ENCODE measurements at regions not wholly inside any gene's neighbourhood (a gene's known extent, or its start where the extent isn't known, plus 50 kb on each side); places are given as distances from the start of the nearest gene placed in this dataset.

DNA sequence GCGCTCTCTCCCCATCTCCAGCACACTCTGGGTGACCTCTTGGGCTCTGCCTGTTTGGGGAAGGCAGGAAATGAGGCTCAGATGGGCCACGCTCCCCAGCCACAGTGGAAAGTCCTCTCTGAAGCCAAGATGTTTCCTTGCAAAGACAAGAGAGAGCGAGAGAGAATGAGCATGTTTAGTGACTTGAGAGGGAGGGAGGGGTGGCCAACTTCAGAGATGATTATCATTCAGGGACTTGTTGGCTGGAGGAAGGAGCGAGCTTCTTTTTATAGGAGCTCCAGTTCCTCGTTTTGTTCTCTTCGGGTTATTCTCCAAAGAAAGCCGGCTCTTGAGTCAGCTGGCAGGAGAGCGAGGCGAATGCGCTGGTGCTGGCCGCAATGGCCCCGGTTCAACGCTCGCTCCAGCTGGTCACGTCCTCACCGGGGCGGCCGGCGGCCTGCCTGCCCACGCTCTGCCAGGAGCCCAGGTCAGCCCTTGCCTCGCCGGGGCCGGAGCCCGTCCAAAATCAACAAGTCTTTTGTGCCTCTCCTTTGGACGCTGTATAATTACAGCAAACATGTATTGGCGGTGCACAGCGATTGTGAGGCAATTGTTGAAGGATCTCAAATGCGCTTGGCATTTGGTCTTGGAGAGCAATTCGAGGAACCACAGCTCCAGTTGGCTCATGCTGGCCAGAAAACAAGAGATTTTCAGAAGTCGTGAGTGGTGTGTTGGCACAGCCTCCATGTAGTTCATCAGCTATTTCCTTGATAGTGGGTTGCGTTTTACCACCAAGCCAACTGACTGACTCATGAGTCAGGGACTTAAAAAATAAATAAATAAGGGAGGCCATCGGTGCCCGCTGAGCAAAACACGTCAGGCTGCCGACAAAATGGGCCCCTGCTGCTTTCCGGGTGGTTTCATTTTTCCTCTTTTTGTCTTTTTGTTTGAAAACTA lies 288.6 kb downstream of the UACA start:
- intact Hi-C loops (cut with DNase I; ENCODE audit: low total_unique reads): loop anchor here (10.0 kb wide), 1 partner anchor 730 kb away; no protein-coding TSS in a partner anchor
- no peak overlapping the region for H3K4me3 ChIP-seq (ENCODE audit: low read depth, poor library complexity, severe bottlenecking)
- TF ChIP-seq POLR2A (IDR thresholded peaks at IDR 0.05): no peak
- TF ChIP-seq, protein P1, sequence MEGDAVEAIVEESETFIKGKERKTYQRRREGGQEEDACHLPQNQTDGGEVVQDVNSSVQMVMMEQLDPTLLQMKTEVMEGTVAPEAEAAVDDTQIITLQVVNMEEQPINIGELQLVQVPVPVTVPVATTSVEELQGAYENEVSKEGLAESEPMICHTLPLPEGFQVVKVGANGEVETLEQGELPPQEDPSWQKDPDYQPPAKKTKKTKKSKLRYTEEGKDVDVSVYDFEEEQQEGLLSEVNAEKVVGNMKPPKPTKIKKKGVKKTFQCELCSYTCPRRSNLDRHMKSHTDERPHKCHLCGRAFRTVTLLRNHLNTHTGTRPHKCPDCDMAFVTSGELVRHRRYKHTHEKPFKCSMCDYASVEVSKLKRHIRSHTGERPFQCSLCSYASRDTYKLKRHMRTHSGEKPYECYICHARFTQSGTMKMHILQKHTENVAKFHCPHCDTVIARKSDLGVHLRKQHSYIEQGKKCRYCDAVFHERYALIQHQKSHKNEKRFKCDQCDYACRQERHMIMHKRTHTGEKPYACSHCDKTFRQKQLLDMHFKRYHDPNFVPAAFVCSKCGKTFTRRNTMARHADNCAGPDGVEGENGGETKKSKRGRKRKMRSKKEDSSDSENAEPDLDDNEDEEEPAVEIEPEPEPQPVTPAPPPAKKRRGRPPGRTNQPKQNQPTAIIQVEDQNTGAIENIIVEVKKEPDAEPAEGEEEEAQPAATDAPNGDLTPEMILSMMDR (IDR thresholded peaks at IDR 0.05): no peak
- DNase-seq (ENCODE audit: low spot score in 2 of 2): peak; percentile 54 to 90
- 7 to 32% methylated on average over 35 to 36 of the region's 36 CpGs for WGBS, 2 donors

DNA sequence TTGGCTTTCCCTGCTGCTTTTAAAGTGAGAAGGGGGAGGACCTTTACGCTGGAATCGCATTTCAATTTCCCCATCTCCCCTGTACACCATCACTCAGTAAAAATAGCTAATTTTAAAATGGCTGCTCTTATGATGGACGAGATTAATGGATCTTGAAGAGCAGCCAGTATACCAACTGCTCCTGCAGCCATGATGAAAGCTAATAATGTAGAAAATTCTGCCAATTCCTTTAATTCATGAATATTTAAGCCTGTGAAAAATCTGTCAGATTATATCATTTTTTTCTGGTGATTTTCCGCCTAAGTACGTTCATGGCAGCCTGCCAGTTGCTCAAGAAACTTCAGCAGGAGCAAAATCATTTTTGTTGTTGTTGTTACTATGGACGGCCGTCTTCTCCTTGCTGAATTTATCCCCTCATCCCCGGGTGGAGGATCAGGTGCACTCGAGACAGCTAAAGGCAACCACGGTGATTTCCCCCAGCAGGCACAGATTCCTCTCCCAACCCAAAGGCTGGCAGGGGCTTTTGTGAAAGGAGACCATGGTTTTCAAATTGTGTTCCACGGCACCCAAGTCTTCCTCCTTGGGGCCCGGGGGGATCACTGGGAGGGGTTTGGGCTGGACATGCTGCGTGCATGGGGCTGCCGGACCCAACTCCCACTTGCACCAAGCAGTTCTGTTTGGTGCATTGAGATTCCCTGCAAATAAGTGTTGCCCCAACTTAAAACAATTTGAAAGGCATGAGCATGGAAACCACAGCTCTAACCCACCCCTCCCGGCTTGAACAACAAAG lies 289.6 kb downstream of the UACA start:
- WGBS, 2 donors: 43% methylated on average over 15 of the region's 15 CpGs
- no peak overlapping the region for H3K4me3 ChIP-seq (ENCODE audit: low read depth, poor library complexity, severe bottlenecking)
- DNase-seq (ENCODE audit: low spot score in 2 of 2): no peak
- TF ChIP-seq, protein P1 (IDR thresholded peaks at IDR 0.05): no peak
- TF ChIP-seq POLR2A (IDR thresholded peaks at IDR 0.05): no peak
- intact Hi-C loops (cut with DNase I; ENCODE audit: low total_unique reads): loop anchor here (10.0 kb wide), 1 partner anchor 729 kb away; no protein-coding TSS in a partner anchor

DNA sequence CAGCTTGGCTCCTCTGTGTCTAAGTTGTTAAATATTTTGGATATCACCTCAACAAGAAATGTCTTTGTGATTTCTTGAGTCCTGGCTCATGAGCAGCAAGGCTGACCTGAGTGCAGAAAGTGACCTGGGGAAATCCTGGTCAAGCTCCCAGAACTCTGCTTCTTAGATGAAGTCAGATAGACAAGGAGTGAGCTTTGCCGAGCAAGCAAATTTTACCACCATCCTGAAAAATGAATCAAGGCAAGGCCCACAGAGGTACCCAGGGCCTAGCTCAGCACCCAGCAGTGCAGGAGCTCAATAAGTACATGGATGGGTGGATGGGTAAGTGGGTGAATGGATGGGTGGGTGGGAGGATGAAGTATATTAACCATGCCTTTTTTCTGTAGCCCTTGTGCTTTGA lies 291.8 kb downstream of the UACA start:
- 0 to 46% methylated on average over 1 of the region's 1 CpG for WGBS, 2 donors
- no peak overlapping the region for H3K4me3 ChIP-seq (ENCODE audit: low read depth, poor library complexity, severe bottlenecking)
- intact Hi-C loops (cut with DNase I; ENCODE audit: low total_unique reads): loop anchor here (10.0 kb wide), 1 partner anchor 727 kb away; no protein-coding TSS in a partner anchor
- TF ChIP-seq, protein P1 (IDR thresholded peaks at IDR 0.05): no peak
- TF ChIP-seq POLR2A (IDR thresholded peaks at IDR 0.05): no peak
- DNase-seq (ENCODE audit: low spot score in 2 of 2): no peak

DNA sequence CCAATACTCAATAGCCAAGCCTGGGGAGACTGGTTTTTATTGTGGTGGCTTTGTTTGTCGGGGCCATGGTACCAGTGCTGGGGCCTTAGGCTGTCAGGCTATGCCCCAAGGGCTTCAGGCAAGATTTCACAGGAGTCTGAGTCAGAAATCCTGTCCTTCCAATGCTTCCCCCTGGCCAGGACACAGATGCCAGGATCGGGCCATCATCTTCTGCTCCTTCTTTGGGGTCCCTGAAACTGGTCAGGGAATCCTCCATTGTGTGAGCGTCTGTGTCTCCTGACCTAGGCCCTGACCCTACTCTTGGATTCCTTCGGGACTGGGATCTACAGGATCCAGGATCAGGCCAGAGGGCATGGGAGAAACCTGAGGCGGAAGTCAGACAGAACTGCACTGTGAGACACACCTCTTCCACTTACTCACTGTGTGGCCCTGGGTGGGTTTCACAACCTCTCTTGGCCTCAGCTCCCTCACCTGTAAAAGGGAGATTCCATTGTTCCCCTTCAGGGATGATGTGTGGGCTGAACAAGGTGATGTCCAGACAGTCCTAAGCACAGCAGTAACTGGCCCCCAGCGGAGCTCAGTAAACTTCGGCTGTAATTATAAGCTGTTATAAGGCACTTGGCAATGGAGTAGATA lies 292.7 kb downstream of the UACA start:
- no peak overlapping the region for H3K4me3 ChIP-seq (ENCODE audit: low read depth, poor library complexity, severe bottlenecking)
- no peak for DNase-seq (ENCODE audit: low spot score in 2 of 2)
- intact Hi-C loops (cut with DNase I; ENCODE audit: low total_unique reads): loop anchor here (10.0 kb wide), 1 partner anchor 726 kb away; no protein-coding TSS in a partner anchor
- WGBS, 2 donors: 81 to 93% methylated on average over 7 of the region's 7 CpGs
- TF ChIP-seq, protein P1 (IDR thresholded peaks at IDR 0.05): no peak
- no peak for TF ChIP-seq POLR2A (IDR thresholded peaks at IDR 0.05)
